ENCODE measurements at regions not wholly inside any gene's neighbourhood (a gene's known extent, or its start where the extent isn't known, plus 50 kb on each side); places are given as distances from the start of the nearest gene placed in this dataset.
"Not testable (repeated sequence)": the region's sequence is repeated elsewhere in the genome, so short reads cannot be mapped to it uniquely, and the experiment has no call there.

DNA sequence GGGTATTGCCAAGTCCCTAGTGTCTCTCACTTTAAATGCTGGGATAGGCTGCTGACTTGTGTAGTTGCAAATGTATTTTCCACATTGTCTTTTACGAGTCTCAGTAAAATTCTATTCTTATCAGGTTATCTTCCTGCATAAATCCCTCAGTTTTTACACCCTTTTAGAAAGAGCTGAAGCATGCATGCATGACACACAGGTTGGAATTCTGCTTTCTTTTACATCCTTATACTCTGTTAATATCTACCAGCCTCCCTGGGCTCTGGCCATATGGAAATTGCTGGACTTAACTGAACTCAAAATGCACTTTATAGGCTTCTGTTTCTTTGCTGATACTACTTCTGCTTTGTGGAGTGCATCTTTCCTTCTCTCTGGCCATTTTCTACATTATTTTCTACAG is 477.4 kb downstream of the FRK start:
- no peak overlapping the region for H3K4me3 ChIP-seq (replicated peaks in 1 of 2; ENCODE audit: low read depth in 2 of 2, low read length in 2 of 2)
- DNase-seq (ENCODE audit: low read depth in 2 of 2), result no peak
- TF ChIP-seq, protein P1, sequence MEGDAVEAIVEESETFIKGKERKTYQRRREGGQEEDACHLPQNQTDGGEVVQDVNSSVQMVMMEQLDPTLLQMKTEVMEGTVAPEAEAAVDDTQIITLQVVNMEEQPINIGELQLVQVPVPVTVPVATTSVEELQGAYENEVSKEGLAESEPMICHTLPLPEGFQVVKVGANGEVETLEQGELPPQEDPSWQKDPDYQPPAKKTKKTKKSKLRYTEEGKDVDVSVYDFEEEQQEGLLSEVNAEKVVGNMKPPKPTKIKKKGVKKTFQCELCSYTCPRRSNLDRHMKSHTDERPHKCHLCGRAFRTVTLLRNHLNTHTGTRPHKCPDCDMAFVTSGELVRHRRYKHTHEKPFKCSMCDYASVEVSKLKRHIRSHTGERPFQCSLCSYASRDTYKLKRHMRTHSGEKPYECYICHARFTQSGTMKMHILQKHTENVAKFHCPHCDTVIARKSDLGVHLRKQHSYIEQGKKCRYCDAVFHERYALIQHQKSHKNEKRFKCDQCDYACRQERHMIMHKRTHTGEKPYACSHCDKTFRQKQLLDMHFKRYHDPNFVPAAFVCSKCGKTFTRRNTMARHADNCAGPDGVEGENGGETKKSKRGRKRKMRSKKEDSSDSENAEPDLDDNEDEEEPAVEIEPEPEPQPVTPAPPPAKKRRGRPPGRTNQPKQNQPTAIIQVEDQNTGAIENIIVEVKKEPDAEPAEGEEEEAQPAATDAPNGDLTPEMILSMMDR (IDR thresholded peaks at IDR 0.05; ENCODE audit: low read depth, low read length), result no peak

DNA sequence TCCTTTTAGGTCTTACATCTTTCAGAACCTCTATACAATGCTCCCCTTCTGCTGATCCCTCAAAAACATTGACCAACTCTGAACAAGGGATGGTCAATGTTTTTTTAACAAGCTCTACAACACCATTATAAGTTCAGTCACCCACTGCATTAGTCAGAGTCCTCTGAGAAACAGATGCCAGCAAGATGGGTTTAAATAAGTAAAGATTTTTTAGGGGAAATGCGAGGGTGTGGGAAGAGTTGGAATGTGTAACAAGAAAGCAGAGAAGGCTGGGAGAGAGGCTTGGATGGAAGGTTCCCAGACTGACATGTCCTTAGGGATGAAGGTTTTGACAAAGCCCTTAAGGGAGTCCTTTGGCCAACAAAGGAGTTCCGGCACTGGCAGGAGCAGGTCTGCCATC is 478.3 kb downstream of the FRK start:
- H3K4me3 ChIP-seq (replicated peaks in 1 of 2; ENCODE audit: low read depth in 2 of 2, low read length in 2 of 2), result no peak overlapping the region
- TF ChIP-seq, protein P1 (IDR thresholded peaks at IDR 0.05; ENCODE audit: low read depth, low read length), result no peak
- no peak for DNase-seq (ENCODE audit: low read depth in 2 of 2)

DNA sequence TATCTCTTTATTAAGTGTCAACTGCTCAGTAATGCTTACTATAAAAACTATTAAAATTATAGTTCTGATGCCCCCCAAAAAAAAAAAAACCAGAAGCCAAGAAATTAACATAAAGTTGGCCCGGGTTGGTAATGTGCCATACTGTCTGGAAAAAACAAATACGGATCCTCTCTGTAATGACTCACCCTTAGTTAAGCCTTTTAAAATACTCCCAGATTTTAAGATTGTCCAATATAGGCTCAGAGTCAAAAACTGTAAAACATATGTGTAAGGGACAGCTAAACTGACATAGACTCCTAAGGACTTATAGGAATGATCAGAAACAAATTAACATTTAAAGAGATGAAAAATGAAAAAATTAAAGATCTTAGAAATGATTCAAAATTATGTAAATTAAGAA is 481.1 kb downstream of the FRK start:
- H3K4me3 ChIP-seq (replicated peaks in 1 of 2; ENCODE audit: low read depth in 2 of 2, low read length in 2 of 2); DNase-seq (ENCODE audit: low read depth in 2 of 2): not testable (repeated sequence)

DNA sequence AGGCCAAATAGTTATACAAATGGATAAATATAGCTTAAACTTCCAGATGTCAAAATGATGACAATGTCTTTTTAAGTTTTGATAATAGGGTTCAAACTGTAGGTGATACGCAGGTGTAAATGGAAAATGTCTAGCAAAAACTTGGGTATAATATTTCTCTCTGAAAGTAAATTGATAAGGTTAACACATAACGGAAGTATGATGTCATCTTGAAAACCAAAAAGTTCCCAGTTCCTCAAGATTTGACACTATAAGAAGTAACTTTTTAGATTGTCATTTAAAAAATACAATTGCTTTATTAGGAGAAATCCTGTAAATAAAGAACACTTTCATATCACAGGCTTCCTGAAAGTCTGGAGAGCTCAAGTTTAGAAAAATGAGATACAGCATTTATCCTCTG is 483.4 kb downstream of the FRK start:
- DNase-seq (ENCODE audit: low read depth in 2 of 2), result no peak
- TF ChIP-seq, protein P1 (IDR thresholded peaks at IDR 0.05; ENCODE audit: low read depth, low read length), result no peak
- no peak overlapping the region for H3K4me3 ChIP-seq (replicated peaks in 1 of 2; ENCODE audit: low read depth in 2 of 2, low read length in 2 of 2)

DNA sequence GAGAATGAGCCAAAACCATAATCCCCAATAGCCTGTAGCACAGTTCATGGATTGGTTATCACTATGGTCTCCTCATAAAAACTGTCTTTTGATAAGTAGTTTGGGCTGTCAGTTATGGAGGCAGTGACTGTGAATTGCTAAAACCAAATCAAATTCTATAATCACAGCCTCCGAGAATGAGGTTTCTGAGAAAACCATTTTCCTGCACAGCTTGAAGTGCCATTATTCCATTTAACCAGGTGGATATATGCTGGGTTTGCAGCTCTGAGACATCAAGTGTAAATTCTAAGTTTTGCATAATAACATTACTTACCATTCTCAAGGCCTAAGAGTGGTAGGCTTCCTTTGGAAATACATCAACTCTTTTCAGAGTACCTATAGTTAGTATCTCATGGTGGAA is 485.4 kb downstream of the FRK start:
- TF ChIP-seq, protein P1 (IDR thresholded peaks at IDR 0.05; ENCODE audit: low read depth, low read length), result no peak
- no peak for DNase-seq (ENCODE audit: low read depth in 2 of 2)
- no peak overlapping the region for H3K4me3 ChIP-seq (replicated peaks in 1 of 2; ENCODE audit: low read depth in 2 of 2, low read length in 2 of 2)

DNA sequence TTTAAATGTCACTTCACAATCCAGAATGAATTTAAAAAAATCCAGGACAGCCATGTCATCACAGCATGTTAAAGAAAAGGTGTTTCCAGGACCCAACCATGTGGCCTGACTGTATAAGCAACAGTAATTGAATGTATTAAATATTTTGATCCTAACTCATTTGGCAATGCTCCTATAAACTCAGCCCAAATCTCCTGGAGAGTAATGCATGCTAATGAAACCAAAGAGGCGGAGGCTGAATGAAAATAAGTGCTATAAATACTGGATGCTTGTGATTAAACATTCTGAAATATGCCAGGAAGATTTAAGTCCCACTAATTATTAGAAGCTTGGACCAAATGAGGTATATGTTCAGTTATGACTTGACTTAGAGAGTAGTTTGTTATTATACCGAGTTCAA is 486.8 kb downstream of the FRK start:
- TF ChIP-seq, protein P1 (IDR thresholded peaks at IDR 0.05; ENCODE audit: low read depth, low read length), result no peak
- no peak overlapping the region for H3K4me3 ChIP-seq (replicated peaks in 1 of 2; ENCODE audit: low read depth in 2 of 2, low read length in 2 of 2)
- no peak for DNase-seq (ENCODE audit: low read depth in 2 of 2)

DNA sequence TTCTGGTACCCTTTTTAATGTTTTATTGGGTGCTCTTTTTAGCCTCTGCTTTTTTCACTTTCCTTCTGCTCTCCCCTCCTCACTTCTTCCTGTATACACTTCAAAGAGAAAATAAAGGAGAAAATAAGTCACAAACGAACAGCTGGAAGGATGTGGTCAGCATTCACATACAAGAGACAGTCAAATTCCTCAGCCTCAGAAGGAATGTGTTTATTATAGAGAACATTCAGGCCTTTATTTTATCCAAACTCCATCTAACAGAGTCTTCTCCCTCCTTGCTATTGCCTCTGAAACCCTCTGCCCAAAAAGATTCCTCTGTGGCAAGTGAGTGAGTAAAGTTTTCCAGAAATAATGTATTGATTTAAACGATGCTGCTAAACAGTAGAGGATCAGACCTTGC is 490.4 kb downstream of the FRK start:
- no peak overlapping the region for H3K4me3 ChIP-seq (replicated peaks in 1 of 2; ENCODE audit: low read depth in 2 of 2, low read length in 2 of 2)

More for the DNA sequence above, 490.4 kb downstream of the FRK start:
- TF ChIP-seq, protein P1 (IDR thresholded peaks at IDR 0.05; ENCODE audit: low read depth, low read length), result no peak
- no peak for DNase-seq (ENCODE audit: low read depth in 2 of 2)

All from cardiac fibroblast (primary cell).